ENCODE measurements at regions not wholly inside any gene's neighbourhood (a gene's known extent, or its start where the extent isn't known, plus 50 kb on each side); places are given as distances from the start of the nearest gene placed in this dataset.

GRCh38 chr6:234706-235372 is 57.4 kb upstream of the DUSP22 start:
- TF ChIP-seq YY1 (IDR thresholded peaks at IDR 0.05; ENCODE audit: insufficient read depth, insufficient read length) (no peak), SUZ12 (IDR thresholded peaks at IDR 0.05; ENCODE audit: extremely low read depth, insufficient read depth, insufficient read length) (no peak), ZNF274 (IDR thresholded peaks at IDR 0.05; ENCODE audit: low read depth, low read length) (no peak)

All from NT2/D1 (cell line).